ENCODE measurements at regions not wholly inside any gene's neighbourhood (a gene's known extent, or its start where the extent isn't known, plus 50 kb on each side); places are given as distances from the start of the nearest gene placed in this dataset.

DNA sequence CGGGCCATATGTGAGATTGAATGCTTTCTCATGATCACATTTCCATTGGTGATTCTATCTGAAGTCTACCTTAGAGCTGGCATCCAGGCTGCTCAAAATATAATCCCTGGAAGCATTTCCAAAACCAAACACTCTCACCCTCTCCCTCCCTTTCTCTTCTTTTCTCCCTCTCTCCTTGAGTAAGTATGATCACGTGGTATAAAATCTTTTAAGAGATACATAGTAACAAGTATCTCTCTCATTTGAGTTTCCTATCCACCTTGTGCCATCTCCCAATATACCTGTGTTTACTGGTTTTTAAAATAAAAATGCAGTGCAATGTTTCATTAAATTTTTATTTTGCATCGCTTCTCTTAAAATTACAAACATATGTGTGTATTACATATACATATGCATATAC, 350.9 kb upstream of the KCNH8 start:
- DNase-seq (ENCODE audit: unreplicated experiment), result no peak
- POLR2A ChIA-PET, result no interaction called here
- H3K27ac Mint-ChIP-seq (ENCODE audit: low read depth, unreplicated experiment), result no peak overlapping the region
- H3K27me3 Mint-ChIP-seq (ENCODE audit: insufficient read depth, unreplicated experiment), result no peaks in the 10 kb centered on the region
- intact Hi-C loops (cut with micrococcal nuclease), result no loop called here
- H3K4me1 Mint-ChIP-seq (ENCODE audit: insufficient read depth, unreplicated experiment), result no peaks in the 10 kb centered on the region
- H3K4me3 Mint-ChIP-seq (ENCODE audit: unreplicated experiment), result no peak overlapping the region
- no peaks in the 10 kb centered on the region for H3K9me3 Mint-ChIP-seq (ENCODE audit: unreplicated experiment)
- BruUV-seq (replicated peaks), result no TSS peak
- CTCF ChIA-PET, result interaction anchor here (0.6 kb wide), 1 partner anchor 129 kb away, joined by 3 read pairs; no protein-coding TSS in a partner anchor
- TF ChIP-seq, protein P1, sequence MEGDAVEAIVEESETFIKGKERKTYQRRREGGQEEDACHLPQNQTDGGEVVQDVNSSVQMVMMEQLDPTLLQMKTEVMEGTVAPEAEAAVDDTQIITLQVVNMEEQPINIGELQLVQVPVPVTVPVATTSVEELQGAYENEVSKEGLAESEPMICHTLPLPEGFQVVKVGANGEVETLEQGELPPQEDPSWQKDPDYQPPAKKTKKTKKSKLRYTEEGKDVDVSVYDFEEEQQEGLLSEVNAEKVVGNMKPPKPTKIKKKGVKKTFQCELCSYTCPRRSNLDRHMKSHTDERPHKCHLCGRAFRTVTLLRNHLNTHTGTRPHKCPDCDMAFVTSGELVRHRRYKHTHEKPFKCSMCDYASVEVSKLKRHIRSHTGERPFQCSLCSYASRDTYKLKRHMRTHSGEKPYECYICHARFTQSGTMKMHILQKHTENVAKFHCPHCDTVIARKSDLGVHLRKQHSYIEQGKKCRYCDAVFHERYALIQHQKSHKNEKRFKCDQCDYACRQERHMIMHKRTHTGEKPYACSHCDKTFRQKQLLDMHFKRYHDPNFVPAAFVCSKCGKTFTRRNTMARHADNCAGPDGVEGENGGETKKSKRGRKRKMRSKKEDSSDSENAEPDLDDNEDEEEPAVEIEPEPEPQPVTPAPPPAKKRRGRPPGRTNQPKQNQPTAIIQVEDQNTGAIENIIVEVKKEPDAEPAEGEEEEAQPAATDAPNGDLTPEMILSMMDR (IDR thresholded peaks at IDR 0.05; ENCODE audit: unreplicated experiment), result no peak
- no peaks in the 10 kb centered on the region for H3K36me3 Mint-ChIP-seq (ENCODE audit: insufficient read depth, unreplicated experiment)

DNA sequence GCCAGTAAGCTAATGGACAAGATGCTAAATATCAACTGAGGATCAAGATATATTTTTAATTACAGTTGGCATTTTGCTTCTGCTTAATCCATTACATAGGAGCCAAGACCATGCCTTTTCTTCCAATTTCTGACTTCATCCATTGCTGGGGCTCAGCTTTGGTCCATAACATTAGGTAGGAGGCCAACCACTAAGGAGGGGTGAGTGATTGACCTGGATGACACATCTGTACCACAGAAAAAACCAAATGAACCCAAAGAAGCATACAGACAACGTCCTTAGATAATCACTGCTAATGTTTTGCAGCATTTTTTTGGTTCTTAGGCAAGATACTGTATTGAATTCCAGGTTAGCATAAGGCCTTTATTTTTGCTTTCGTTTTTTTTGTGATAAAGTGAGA, 353.2 kb upstream of the KCNH8 start:
- Mint-ChIP-seq H3K9me3 (ENCODE audit: unreplicated experiment) (no peaks in the 10 kb centered on the region), H3K4me1 (ENCODE audit: insufficient read depth, unreplicated experiment) (no peaks in the 10 kb centered on the region), H3K36me3 (ENCODE audit: insufficient read depth, unreplicated experiment) (no peaks in the 10 kb centered on the region), H3K27ac (ENCODE audit: low read depth, unreplicated experiment) (no peak overlapping the region), H3K4me3 (ENCODE audit: unreplicated experiment) (no peak overlapping the region), H3K27me3 (ENCODE audit: insufficient read depth, unreplicated experiment) (no peaks in the 10 kb centered on the region)
- POLR2A ChIA-PET, result no interaction called here
- CTCF ChIA-PET, result interaction anchor here (1.5 kb wide), 1 partner anchor 53 kb away, joined by 5 read pairs; no protein-coding TSS in a partner anchor
- TF ChIP-seq, protein P1 (IDR thresholded peaks at IDR 0.05; ENCODE audit: unreplicated experiment), result no peak
- no TSS peak for BruUV-seq (replicated peaks)
- intact Hi-C loops (cut with micrococcal nuclease), result no loop called here
- no peak for DNase-seq (ENCODE audit: unreplicated experiment)

DNA sequence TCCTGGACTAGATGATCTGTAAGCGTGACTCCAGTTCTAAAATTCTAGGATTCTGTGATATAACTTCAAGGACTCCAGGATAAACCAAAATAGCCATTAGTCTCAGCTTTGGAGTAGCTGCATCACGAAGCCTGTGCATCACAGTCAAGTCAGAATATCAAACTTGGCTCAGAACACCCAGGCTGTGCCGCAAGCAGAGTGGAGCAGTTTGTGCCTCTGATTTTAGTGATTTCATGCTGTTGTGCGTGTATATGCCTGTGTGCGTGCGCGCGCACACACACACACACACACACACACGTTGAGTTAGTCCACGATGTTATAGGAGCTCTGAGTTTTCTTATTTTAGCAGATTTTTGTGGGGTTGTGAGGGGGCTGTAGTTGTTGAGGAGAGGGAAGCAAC, 356.6 kb upstream of the KCNH8 start:
- Mint-ChIP-seq H3K4me1 (ENCODE audit: insufficient read depth, unreplicated experiment) (no peaks in the 10 kb centered on the region), H3K36me3 (ENCODE audit: insufficient read depth, unreplicated experiment) (peaks cover 6% of the 10 kb centered on the region), H3K27ac (ENCODE audit: low read depth, unreplicated experiment) (no peak overlapping the region), H3K27me3 (ENCODE audit: insufficient read depth, unreplicated experiment) (no peaks in the 10 kb centered on the region), H3K4me3 (ENCODE audit: unreplicated experiment) (no peak overlapping the region), H3K9me3 (ENCODE audit: unreplicated experiment) (no peaks in the 10 kb centered on the region)
- intact Hi-C loops (cut with micrococcal nuclease), result no loop called here
- no peak for DNase-seq (ENCODE audit: unreplicated experiment)
- CTCF ChIA-PET, result interaction anchor here (1.9 kb wide), 1 partner anchor 196 kb away, joined by 9 read pairs; no protein-coding TSS in a partner anchor
- POLR2A ChIA-PET, result no interaction called here
- TF ChIP-seq, protein P1 (IDR thresholded peaks at IDR 0.05; ENCODE audit: unreplicated experiment), result no peak
- no TSS peak for BruUV-seq (replicated peaks)

DNA sequence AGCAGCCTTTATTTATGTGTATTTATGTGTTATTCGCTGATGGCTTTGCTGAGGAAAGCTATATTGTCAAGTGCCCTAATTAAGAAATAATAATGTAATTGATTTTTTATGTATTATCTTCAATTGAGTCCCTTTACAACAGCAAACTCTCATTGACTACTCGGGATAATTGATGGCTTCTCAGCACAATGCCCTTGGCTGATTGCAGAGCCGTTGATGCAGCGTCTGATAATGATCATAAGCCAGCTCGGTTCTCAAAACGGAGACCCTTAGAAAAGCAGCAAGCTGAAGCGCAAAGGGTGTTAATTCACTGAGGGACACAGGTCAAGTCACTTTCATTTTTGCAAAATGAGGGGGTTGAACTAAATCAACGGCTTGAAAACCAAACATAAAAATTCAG, 357.1 kb upstream of the KCNH8 start:
- intact Hi-C loops (cut with micrococcal nuclease), result no loop called here
- ChIA-PET POLR2A (no interaction called here), CTCF (interaction anchor here (1.2 to 2.1 kb wide), 3 partner anchors 33 to 197 kb away, joined by 3 to 9 read pairs (median 6); no protein-coding TSS in a partner anchor)
- peaks cover 6% of the 10 kb centered on the region for H3K36me3 Mint-ChIP-seq (ENCODE audit: insufficient read depth, unreplicated experiment)
- no TSS peak for BruUV-seq (replicated peaks)
- no peak overlapping the region for H3K27ac Mint-ChIP-seq (ENCODE audit: low read depth, unreplicated experiment)
- H3K9me3 Mint-ChIP-seq (ENCODE audit: unreplicated experiment), result no peaks in the 10 kb centered on the region
- no peak for DNase-seq (ENCODE audit: unreplicated experiment)
- no peaks in the 10 kb centered on the region for H3K27me3 Mint-ChIP-seq (ENCODE audit: insufficient read depth, unreplicated experiment)
- no peak overlapping the region for H3K4me3 Mint-ChIP-seq (ENCODE audit: unreplicated experiment)
- H3K4me1 Mint-ChIP-seq (ENCODE audit: insufficient read depth, unreplicated experiment), result no peaks in the 10 kb centered on the region
- TF ChIP-seq, protein P1 (IDR thresholded peaks at IDR 0.05; ENCODE audit: unreplicated experiment), result no peak
